Stimulated activated CD8-positive, alpha-beta memory T cell treated with anti-CD3 and anti-CD28 coated beads, Interleukin-7, amount 100 ng/mL, for 24 hours (primary cell): ENCODE measurements at regions not wholly inside any gene's neighbourhood (a gene's known extent, or its start where the extent isn't known, plus 50 kb on each side); places are given as distances from the start of the nearest gene placed in this dataset.
"Not testable (repeated sequence)": the region's sequence is repeated elsewhere in the genome, so short reads cannot be mapped to it uniquely, and the experiment has no call there.

Experiments used
- DNase-seq: peaks from one replicate; pipeline ENCODE4 v3.0.0-alpha.2; 2020; ENCODE audit warnings: low read depth

- DNase-seq, result no peak
Measured at GRCh38 chr7:155948845-155949244, 136.6 kb upstream of the SHH start.

- DNase-seq, result no peak
Measured at GRCh38 chr7:155948423-155948822, 136.2 kb upstream of the SHH start.

GRCh38 chr7:155947051-155947450 is 134.8 kb upstream of the SHH start:
- no peak for DNase-seq

GRCh38 chr7:155945670-155946325 is 133.5 kb upstream of the SHH start:
- no peak for DNase-seq

- no peak for DNase-seq
Measured at GRCh38 chr7:155944901-155945300, 132.6 kb upstream of the SHH start.

- no peak for DNase-seq
Measured at GRCh38 chr7:155943251-155943899, 131.1 kb upstream of the SHH start.

- no peak for DNase-seq
Measured at GRCh38 chr7:155942226-155942950, 130.1 kb upstream of the SHH start.

GRCh38 chr7:155941688-155942087 is 129.4 kb upstream of the SHH start:
- DNase-seq, result no peak

GRCh38 chr7:155939350-155939749 is 127.1 kb upstream of the SHH start:
- no peak for DNase-seq

- no peak for DNase-seq
Measured at GRCh38 chr7:155938129-155938528, 125.9 kb upstream of the SHH start.

- no peak for DNase-seq
Measured at GRCh38 chr7:155935726-155936125, 123.5 kb upstream of the SHH start.

GRCh38 chr7:155935005-155935557 is 122.8 kb upstream of the SHH start:
- no peak for DNase-seq

GRCh38 chr7:155932324-155932723 is 120.1 kb upstream of the SHH start:
- DNase-seq, result not testable (repeated sequence)

GRCh38 chr7:155931396-155932085 is 119.3 kb upstream of the SHH start:
- DNase-seq, result no peak

- DNase-seq, result no peak
Measured at GRCh38 chr7:155930527-155930926, 118.3 kb upstream of the SHH start.

- DNase-seq, result no peak
Measured at GRCh38 chr7:155930061-155930460, 117.8 kb upstream of the SHH start.

- no peak for DNase-seq
Measured at GRCh38 chr7:155928583-155928982, 116.3 kb upstream of the SHH start.

GRCh38 chr7:155927905-155928304 is 115.6 kb upstream of the SHH start:
- no peak for DNase-seq

GRCh38 chr7:155925682-155926081 is 113.4 kb upstream of the SHH start:
- no peak for DNase-seq

GRCh38 chr7:155922067-155922816 is 110.0 kb upstream of the SHH start:
- DNase-seq, result no peak

- DNase-seq, result no peak
Measured at GRCh38 chr7:155921804-155922066, 109.5 kb upstream of the SHH start.
